Activated B cell treated with CpG ODN at 0.5 μM for 24 hours (primary cell): ENCODE measurements at regions not wholly inside any gene's neighbourhood (a gene's known extent, or its start where the extent isn't known, plus 50 kb on each side); places are given as distances from the start of the nearest gene placed in this dataset.

Experiments used
- ATAC-seq: fragments of 200-7000 bp; cut with Tn5 transposase; one replicate; pipeline ENCODE4 v1.10.0; 2021; ENCODE audit warnings: low read depth, mild to moderate bottlenecking, moderate library complexity
- CTCF ChIA-PET: fragments of 350-600 bp; sonication (Branson Sonifier 250); formaldehyde crosslinking; loops from one replicate; lab custom pipeline; 2021; ENCODE audit warnings: antibody characterized with exemption; lab: Charles Lee
- POLR2A ChIA-PET: fragments of 350-600 bp; sonication (Branson Sonifier 250); formaldehyde crosslinking; loops from one replicate; lab custom pipeline; 2021; ENCODE audit warnings: antibody characterized with exemption; lab: Charles Lee
- DNase-seq: peaks from one replicate; pipeline ENCODE4 v3.0.0; 2022
- H3K27ac Mint-ChIP-seq: one replicate; pipeline ENCODE4 v1.8.0; 2020; ENCODE audit warnings: mixed read lengths
- H3K27me3 Mint-ChIP-seq: one replicate; pipeline ENCODE4 v1.8.0; 2021; ENCODE audit warnings: mixed read lengths
- H3K36me3 Mint-ChIP-seq: one replicate; pipeline ENCODE4 v1.8.0; 2021; ENCODE audit warnings: low read depth, mixed read lengths
- H3K4me1 Mint-ChIP-seq: one replicate; pipeline ENCODE4 v1.8.0; 2021; ENCODE audit warnings: mixed read lengths
- H3K4me3 Mint-ChIP-seq: one replicate; pipeline ENCODE4 v1.8.0; 2020; ENCODE audit warnings: mild to moderate bottlenecking, mixed read lengths
- H3K9me3 Mint-ChIP-seq: one replicate; pipeline ENCODE4 v1.8.0; 2020; ENCODE audit warnings: mixed read lengths
- CTCF ChIP-seq: fragments of 200-600 bp; IDR thresholded peaks from one replicate; pipeline ENCODE4 v1.8.0; 2022; ENCODE audit warnings: antibody characterized with exemption, mild to moderate bottlenecking
- intact Hi-C: fragments of 100-400 bp; cut with micrococcal nuclease; formaldehyde crosslinking; loops from one replicate; pipeline ENCODE4 v1.15.1; 2024

GRCh38 chr2:54065411-54065810 lies 50.0 kb upstream of the ACYP2 start:
- Mint-ChIP-seq H3K4me3 (no peak overlapping the region), H3K36me3 (peaks cover 2% of the 10 kb centered on the region), H3K27me3 (no peaks in the 10 kb centered on the region), H3K4me1 (peaks cover 19% of the 10 kb centered on the region), H3K9me3 (no peaks in the 10 kb centered on the region), H3K27ac (no peak overlapping the region)
- DNase-seq (no peak), ATAC-seq (no peak)
- TF ChIP-seq CTCF = no peak
- intact Hi-C loops = no loop called here
- ChIA-PET CTCF (no interaction called here), POLR2A (no interaction called here)

- Mint-ChIP-seq H3K27me3 (no peaks in the 10 kb centered on the region), H3K9me3 (peaks cover 3% of the 10 kb centered on the region), H3K4me3 (no peak overlapping the region), H3K4me1 (peaks cover 17% of the 10 kb centered on the region), H3K36me3 (peaks cover 2% of the 10 kb centered on the region), H3K27ac (no peak overlapping the region)
- ATAC-seq = no peak
- POLR2A ChIA-PET = no interaction called here
- CTCF ChIA-PET = no interaction called here
- DNase-seq = no peak
- no peak for TF ChIP-seq CTCF
- intact Hi-C loops = no loop called here
Observed at GRCh38 chr2:54063967-54064535, 51.4 kb upstream of the ACYP2 start.

GRCh38 chr2:54062401-54062800 lies 53.0 kb upstream of the ACYP2 start:
- TF ChIP-seq CTCF = no peak
- POLR2A ChIA-PET = no interaction called here
- Mint-ChIP-seq H3K9me3 (peaks cover 6% of the 10 kb centered on the region), H3K36me3 (peaks cover 5% of the 10 kb centered on the region), H3K4me3 (no peak overlapping the region), H3K4me1 (peaks cover 10% of the 10 kb centered on the region), H3K27me3 (no peaks in the 10 kb centered on the region), H3K27ac (no peak overlapping the region)
- intact Hi-C loops = no loop called here
- DNase-seq = no peak
- ATAC-seq = no peak
- CTCF ChIA-PET = no interaction called here

- no peak overlapping the region for H3K27ac Mint-ChIP-seq
- no peak for ATAC-seq
- POLR2A ChIA-PET = no interaction called here
Observed at GRCh38 chr2:54061272-54061671, 54.1 kb upstream of the ACYP2 start.

GRCh38 chr2:54059986-54060385 lies 55.4 kb upstream of the ACYP2 start:
- peaks cover 13% of the 10 kb centered on the region for H3K4me1 Mint-ChIP-seq
- peaks cover 6% of the 10 kb centered on the region for H3K9me3 Mint-ChIP-seq
- H3K4me3 Mint-ChIP-seq = no peak overlapping the region
- no peaks in the 10 kb centered on the region for H3K27me3 Mint-ChIP-seq
- no peak overlapping the region for H3K27ac Mint-ChIP-seq
- TF ChIP-seq CTCF = no peak
- ChIA-PET CTCF (no interaction called here), POLR2A (no interaction called here)
- DNase-seq (no peak), ATAC-seq (no peak)
- peaks cover 5% of the 10 kb centered on the region for H3K36me3 Mint-ChIP-seq
- intact Hi-C loops = no loop called here

More at GRCh38 chr2:54061272-54061671, 54.1 kb upstream of the ACYP2 start:
- CTCF ChIA-PET = no interaction called here
- peaks cover 10% of the 10 kb centered on the region for H3K4me1 Mint-ChIP-seq
- no peak for DNase-seq
- intact Hi-C loops = no loop called here
- no peak overlapping the region for H3K4me3 Mint-ChIP-seq
- H3K27me3 Mint-ChIP-seq = no peaks in the 10 kb centered on the region
- H3K9me3 Mint-ChIP-seq = peaks cover 6% of the 10 kb centered on the region
- H3K36me3 Mint-ChIP-seq = peaks cover 5% of the 10 kb centered on the region
- TF ChIP-seq CTCF = no peak
